Endothelial cell of umbilical vein (primary cell): ENCODE measurements at regions not wholly inside any gene's neighbourhood (a gene's known extent, or its start where the extent isn't known, plus 50 kb on each side); places are given as distances from the start of the nearest gene placed in this dataset.

Experiments used
- EZH2 ChIP-seq: IDR thresholded peaks from 2 replicates; pipeline ENCODE4 v1.6.1; 2012; ENCODE audit warnings: borderline replicate concordance, low read depth, mild to moderate bottlenecking, moderate library complexity, low read length, inconsistent platforms; ENCODE audit not compliant: severe bottlenecking
- POLR2A ChIP-seq: IDR thresholded peaks from 2 replicates; pipeline ENCODE4 v1.6.1; 2012; ENCODE audit warnings: low read depth, mild to moderate bottlenecking, control low read depth, low read length
- TF ChIP-seq, protein P1 (sequence below), 2 donors: IDR thresholded peaks; 1 replicate in 1 of 2; 2 replicates in 1 of 2; pipeline ENCODE4 v1.5.1; 2011; ENCODE audit warnings: low read length in 2 of 2, mild to moderate bottlenecking in 2 of 2, moderate library complexity in 2 of 2, control low read depth in 1 of 2, inconsistent platforms in 1 of 2, low read depth in 1 of 2; ENCODE audit not compliant: insufficient read depth in 1 of 2; ENCODE audit errors: extremely low read depth in 1 of 2
- TF ChIP-seq, protein P2 (sequence below): IDR thresholded peaks from 2 replicates; pipeline ENCODE4 v1.6.1; 2011; ENCODE audit not compliant: insufficient read depth, insufficient read length

DNA sequence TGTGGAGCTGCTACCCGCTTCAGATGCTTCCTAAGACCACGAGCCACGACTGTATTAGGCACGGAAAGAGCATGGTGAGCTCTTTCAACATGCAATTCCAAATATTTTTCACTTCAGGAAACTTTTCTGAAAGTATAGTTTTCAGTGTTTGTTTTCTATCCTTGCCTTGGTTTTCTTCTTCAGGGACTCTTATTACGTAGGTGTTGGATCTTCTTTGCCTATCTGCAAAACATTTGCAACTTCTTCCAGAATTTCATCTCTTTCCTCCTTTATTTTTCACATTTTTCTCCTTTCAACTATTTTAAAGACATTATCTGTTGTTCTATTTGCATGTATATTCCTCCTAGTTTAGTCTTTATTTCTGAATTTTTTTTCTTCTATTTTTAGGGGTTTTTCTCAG, 148.9 kb upstream of the LSM14A start:
- TF ChIP-seq, protein P1, sequence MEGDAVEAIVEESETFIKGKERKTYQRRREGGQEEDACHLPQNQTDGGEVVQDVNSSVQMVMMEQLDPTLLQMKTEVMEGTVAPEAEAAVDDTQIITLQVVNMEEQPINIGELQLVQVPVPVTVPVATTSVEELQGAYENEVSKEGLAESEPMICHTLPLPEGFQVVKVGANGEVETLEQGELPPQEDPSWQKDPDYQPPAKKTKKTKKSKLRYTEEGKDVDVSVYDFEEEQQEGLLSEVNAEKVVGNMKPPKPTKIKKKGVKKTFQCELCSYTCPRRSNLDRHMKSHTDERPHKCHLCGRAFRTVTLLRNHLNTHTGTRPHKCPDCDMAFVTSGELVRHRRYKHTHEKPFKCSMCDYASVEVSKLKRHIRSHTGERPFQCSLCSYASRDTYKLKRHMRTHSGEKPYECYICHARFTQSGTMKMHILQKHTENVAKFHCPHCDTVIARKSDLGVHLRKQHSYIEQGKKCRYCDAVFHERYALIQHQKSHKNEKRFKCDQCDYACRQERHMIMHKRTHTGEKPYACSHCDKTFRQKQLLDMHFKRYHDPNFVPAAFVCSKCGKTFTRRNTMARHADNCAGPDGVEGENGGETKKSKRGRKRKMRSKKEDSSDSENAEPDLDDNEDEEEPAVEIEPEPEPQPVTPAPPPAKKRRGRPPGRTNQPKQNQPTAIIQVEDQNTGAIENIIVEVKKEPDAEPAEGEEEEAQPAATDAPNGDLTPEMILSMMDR (IDR thresholded peaks at IDR 0.05; ENCODE audit: extremely low read depth in 1 of 2, insufficient read depth in 1 of 2, low read depth in 1 of 2, low read length in 2 of 2), result no peak
- TF ChIP-seq EZH2 (no peak), POLR2A (no peak)
- TF ChIP-seq, protein P2, sequence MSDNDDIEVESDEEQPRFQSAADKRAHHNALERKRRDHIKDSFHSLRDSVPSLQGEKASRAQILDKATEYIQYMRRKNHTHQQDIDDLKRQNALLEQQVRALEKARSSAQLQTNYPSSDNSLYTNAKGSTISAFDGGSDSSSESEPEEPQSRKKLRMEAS, result no peak
